ENCODE measurements at regions not wholly inside any gene's neighbourhood (a gene's known extent, or its start where the extent isn't known, plus 50 kb on each side); places are given as distances from the start of the nearest gene placed in this dataset.

GRCh38 chr4:188295899-188296298 lies 156.7 kb downstream of the TRIML1 start:
- TF ChIP-seq, protein P1, sequence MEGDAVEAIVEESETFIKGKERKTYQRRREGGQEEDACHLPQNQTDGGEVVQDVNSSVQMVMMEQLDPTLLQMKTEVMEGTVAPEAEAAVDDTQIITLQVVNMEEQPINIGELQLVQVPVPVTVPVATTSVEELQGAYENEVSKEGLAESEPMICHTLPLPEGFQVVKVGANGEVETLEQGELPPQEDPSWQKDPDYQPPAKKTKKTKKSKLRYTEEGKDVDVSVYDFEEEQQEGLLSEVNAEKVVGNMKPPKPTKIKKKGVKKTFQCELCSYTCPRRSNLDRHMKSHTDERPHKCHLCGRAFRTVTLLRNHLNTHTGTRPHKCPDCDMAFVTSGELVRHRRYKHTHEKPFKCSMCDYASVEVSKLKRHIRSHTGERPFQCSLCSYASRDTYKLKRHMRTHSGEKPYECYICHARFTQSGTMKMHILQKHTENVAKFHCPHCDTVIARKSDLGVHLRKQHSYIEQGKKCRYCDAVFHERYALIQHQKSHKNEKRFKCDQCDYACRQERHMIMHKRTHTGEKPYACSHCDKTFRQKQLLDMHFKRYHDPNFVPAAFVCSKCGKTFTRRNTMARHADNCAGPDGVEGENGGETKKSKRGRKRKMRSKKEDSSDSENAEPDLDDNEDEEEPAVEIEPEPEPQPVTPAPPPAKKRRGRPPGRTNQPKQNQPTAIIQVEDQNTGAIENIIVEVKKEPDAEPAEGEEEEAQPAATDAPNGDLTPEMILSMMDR (IDR thresholded peaks at IDR 0.05; ENCODE audit: partially characterized antibody, unreplicated experiment), result no peak
- peak; percentile 62 for DNase-seq
- peaks cover 2% of the 10 kb centered on the region for H3K27me3 Mint-ChIP-seq (ENCODE audit: unreplicated experiment)

DNA sequence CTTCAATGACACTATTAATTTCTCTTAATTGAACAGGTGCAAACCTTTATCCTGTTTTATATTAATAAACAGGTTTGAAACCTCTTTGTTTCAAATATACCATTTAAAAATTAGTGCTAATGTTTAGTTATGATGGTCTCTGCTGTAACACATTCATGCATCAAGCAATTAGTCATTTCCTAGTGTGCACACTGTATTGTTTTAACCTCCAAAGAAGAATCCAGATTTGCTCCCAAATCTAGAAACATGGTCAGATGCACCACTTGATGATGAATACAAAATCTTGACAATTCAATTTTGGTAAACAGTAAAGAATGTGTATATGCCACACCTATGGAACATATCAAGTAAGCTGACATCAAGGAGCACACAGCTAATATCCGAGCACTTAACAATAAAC lies 157.1 kb downstream of the TRIML1 start:
- Mint-ChIP-seq H3K36me3 (ENCODE audit: unreplicated experiment) (no peaks in the 10 kb centered on the region), H3K4me3 (ENCODE audit: unreplicated experiment) (no peak overlapping the region), H3K9me3 (ENCODE audit: unreplicated experiment) (no peaks in the 10 kb centered on the region), H3K27me3 (ENCODE audit: unreplicated experiment) (peaks cover 2% of the 10 kb centered on the region), H3K4me1 (ENCODE audit: low read depth, unreplicated experiment) (peaks cover 10% of the 10 kb centered on the region), H3K27ac (ENCODE audit: unreplicated experiment) (no peak overlapping the region)
- no peak for DNase-seq
- TF ChIP-seq, protein P1 (IDR thresholded peaks at IDR 0.05; ENCODE audit: partially characterized antibody, unreplicated experiment), result no peak

More at GRCh38 chr4:188295899-188296298, 156.7 kb downstream of the TRIML1 start:
- no peak overlapping the region for H3K27ac Mint-ChIP-seq (ENCODE audit: unreplicated experiment)
- peaks cover 10% of the 10 kb centered on the region for H3K4me1 Mint-ChIP-seq (ENCODE audit: low read depth, unreplicated experiment)
- no peak overlapping the region for H3K4me3 Mint-ChIP-seq (ENCODE audit: unreplicated experiment)
- H3K9me3 Mint-ChIP-seq (ENCODE audit: unreplicated experiment), result no peaks in the 10 kb centered on the region
- H3K36me3 Mint-ChIP-seq (ENCODE audit: unreplicated experiment), result no peaks in the 10 kb centered on the region

- Mint-ChIP-seq H3K9me3 (ENCODE audit: unreplicated experiment) (no peaks in the 10 kb centered on the region), H3K27me3 (ENCODE audit: unreplicated experiment) (peaks cover 2% of the 10 kb centered on the region), H3K27ac (ENCODE audit: unreplicated experiment) (no peak overlapping the region), H3K36me3 (ENCODE audit: unreplicated experiment) (no peaks in the 10 kb centered on the region), H3K4me1 (ENCODE audit: low read depth, unreplicated experiment) (peaks cover 10% of the 10 kb centered on the region), H3K4me3 (ENCODE audit: unreplicated experiment) (no peak overlapping the region)
- TF ChIP-seq, protein P1 (IDR thresholded peaks at IDR 0.05; ENCODE audit: partially characterized antibody, unreplicated experiment), result no peak
- DNase-seq, result no peak
These were observed 158.6 kb downstream of the TRIML1 start for GRCh38 chr4:188297873-188298272.

- H3K27ac Mint-ChIP-seq (ENCODE audit: unreplicated experiment), result no peak overlapping the region
- no peaks in the 10 kb centered on the region for H3K9me3 Mint-ChIP-seq (ENCODE audit: unreplicated experiment)
- no peak for DNase-seq
- H3K4me1 Mint-ChIP-seq (ENCODE audit: low read depth, unreplicated experiment), result peaks cover 10% of the 10 kb centered on the region
- no peaks in the 10 kb centered on the region for H3K36me3 Mint-ChIP-seq (ENCODE audit: unreplicated experiment)
- peaks cover 2% of the 10 kb centered on the region for H3K27me3 Mint-ChIP-seq (ENCODE audit: unreplicated experiment)
- H3K4me3 Mint-ChIP-seq (ENCODE audit: unreplicated experiment), result no peak overlapping the region
- TF ChIP-seq, protein P1 (IDR thresholded peaks at IDR 0.05; ENCODE audit: partially characterized antibody, unreplicated experiment), result no peak
These were observed 159.9 kb downstream of the TRIML1 start for GRCh38 chr4:188299161-188299560.

- Mint-ChIP-seq H3K36me3 (ENCODE audit: unreplicated experiment) (no peaks in the 10 kb centered on the region), H3K27me3 (ENCODE audit: unreplicated experiment) (peaks cover 2% of the 10 kb centered on the region), H3K9me3 (ENCODE audit: unreplicated experiment) (peaks cover 1% of the 10 kb centered on the region), H3K4me3 (ENCODE audit: unreplicated experiment) (no peak overlapping the region), H3K27ac (ENCODE audit: unreplicated experiment) (no peak overlapping the region), H3K4me1 (ENCODE audit: low read depth, unreplicated experiment) (peaks cover 5% of the 10 kb centered on the region)
- no peak for DNase-seq
- TF ChIP-seq, protein P1 (IDR thresholded peaks at IDR 0.05; ENCODE audit: partially characterized antibody, unreplicated experiment), result no peak
These were observed 161.1 kb downstream of the TRIML1 start for GRCh38 chr4:188300385-188300784.

All from glutamatergic neuron (in vitro differentiated cells).